HepG2 (cell line): ENCODE measurements at regions not wholly inside any gene's neighbourhood (a gene's known extent, or its start where the extent isn't known, plus 50 kb on each side); places are given as distances from the start of the nearest gene placed in this dataset.

ENCODE experiments used
- ATAC-seq: fragments of 200-7000 bp; cut with Tn5 transposase; 3 replicates; pipeline ENCODE4 v1.9.1; 2020; ENCODE audit warnings: mild to moderate bottlenecking, moderate library complexity
- BruUV-seq: library from RNA; stranded (reverse); fragments of 400-500 nt; replicated peaks from 2 replicates; lab custom pipeline; 2021; lab: Mats Ljungman, UMichigan
- CTCF ChIA-PET: fragments of 300-600 bp; formaldehyde crosslinking; extraction: SDS; loops from one replicate; lab custom pipeline; 2021; ENCODE audit warnings: low total read pairs, inconsistent platforms, low intra/inter-chr PET ratio; lab: Yijun Ruan, JAX
- POLR2A ChIA-PET: fragments of 350-600 bp; sonication (Branson Sonifier 250); formaldehyde crosslinking; loops from one replicate; lab custom pipeline; 2020; ENCODE audit warnings: antibody characterized with exemption, inconsistent platforms; lab: Yijun Ruan, JAX
- DNase-seq: peaks from one replicate; pipeline ENCODE4 v3.0.0-alpha.2; 2015; ENCODE audit warnings: low spot score
- FAIRE-seq: peaks from 3 replicates; lab custom pipeline; 2011; peaks lifted over from hg19 to GRCh38; lab: Jason Lieb, UNC
- H2AFZ ChIP-seq: one replicate; pipeline ENCODE4 v1.6.1; 2011; ENCODE audit warnings: low read length, inconsistent platforms
- H3K27ac ChIP-seq: fragments of 300-600 bp; 3 replicates; pipeline ENCODE4 v1.8.0; 2011; ENCODE audit warnings: mixed run types, mild to moderate bottlenecking, mixed read lengths, low read length, inconsistent platforms; ENCODE audit not compliant: insufficient read depth; ENCODE audit errors: extremely low read length
- H3K27me3 ChIP-seq, 2 experiments: fragments of 200-600 bp in 1 of 2; 2 replicates in 1 of 2; 3 replicates in 1 of 2; pipeline versions ENCODE4 v1.6.0 to v1.8.0; 2011; ENCODE audit warnings: low read length in 2 of 2, mild to moderate bottlenecking in 2 of 2, moderate library complexity in 2 of 2, inconsistent platforms in 1 of 2; ENCODE audit not compliant: insufficient read depth in 2 of 2, control insufficient read depth in 1 of 2
- H3K36me3 ChIP-seq, 2 experiments: fragments of 200-600 bp in 1 of 2; replicated peaks in 1 of 2; 2 replicates in 1 of 2; 3 replicates in 1 of 2; pipeline versions ENCODE4 v1.5.1 to v1.8.0; 2011; ENCODE audit warnings: low read length in 2 of 2, inconsistent platforms in 1 of 2; ENCODE audit not compliant: insufficient read depth in 2 of 2, control insufficient read depth in 1 of 2
- H3K4me1 ChIP-seq: 2 replicates; pipeline ENCODE4 v1.5.1; 2012; ENCODE audit warnings: low read length, inconsistent platforms; ENCODE audit not compliant: insufficient read depth
- H3K4me2 ChIP-seq: 2 replicates; pipeline ENCODE4 v1.6.0; 2011; ENCODE audit warnings: low read depth, low read length, inconsistent platforms
- H3K4me3 ChIP-seq, 3 experiments: fragments of 200-600 bp in 1 of 3; sonication (generic), shearing (Covaris generic) in 1 of 3; replicated peaks in 1 of 3; 2 replicates each; pipeline ENCODE4 v1.5.1; 2011 to 2016; ENCODE audit warnings: low read length in 3 of 3, inconsistent platforms in 2 of 3, low read depth in 2 of 3, mild to moderate bottlenecking in 2 of 3, control low read depth in 1 of 3, mixed read lengths in 1 of 3; ENCODE audit not compliant: insufficient read depth in 1 of 3
- H3K79me2 ChIP-seq: one replicate; pipeline ENCODE4 v1.6.1; 2011; ENCODE audit warnings: low read length, inconsistent platforms; ENCODE audit not compliant: insufficient read depth
- H3K9ac ChIP-seq: 2 replicates; pipeline ENCODE4 v1.6.0; 2011; ENCODE audit warnings: mild to moderate bottlenecking, low read depth, low read length, inconsistent platforms; ENCODE audit not compliant: insufficient read depth
- H3K9me3 ChIP-seq: 2 replicates; pipeline ENCODE4 v1.5.1; 2012; ENCODE audit warnings: mild to moderate bottlenecking, low read length
- H4K20me1 ChIP-seq: 2 replicates; pipeline ENCODE4 v1.6.0; 2011; ENCODE audit warnings: inconsistent platforms, mild to moderate bottlenecking, low read length, moderate library complexity; ENCODE audit not compliant: insufficient read depth
- CEBPB ChIP-seq: IDR thresholded peaks from 2 replicates; pipeline ENCODE4 v1.6.1; 2011; ENCODE audit warnings: low read depth, low read length, improper control_type of control experiment, borderline replicate concordance
- E2F2 ChIP-seq: sonication (generic); formaldehyde crosslinking; IDR thresholded peaks from 2 replicates; pipeline ENCODE4 v1.4.0; 2020; ENCODE audit warnings: missing genetic modification reagents, borderline replicate concordance
- GMEB1 ChIP-seq: sonication (generic); formaldehyde crosslinking; IDR thresholded peaks from 2 replicates; pipeline ENCODE4 v1.5.1; 2020; ENCODE audit warnings: missing genetic modification reagents, mild to moderate bottlenecking, borderline replicate concordance
- NCOR1 ChIP-seq: fragments of 200-600 bp; sonication (generic); IDR thresholded peaks from 2 replicates; pipeline ENCODE4 v1.7.0; 2017; ENCODE audit warnings: antibody characterized with exemption, low read length, borderline replicate concordance
- NFE2L2 ChIP-seq: fragments of 150-350 bp; IDR thresholded peaks from 2 replicates; pipeline ENCODE4 v1.6.1; 2014; ENCODE audit warnings: low read length
- SSRP1 ChIP-seq: IDR thresholded peaks from 2 replicates; pipeline ENCODE4 v1.6.1; 2016; ENCODE audit warnings: control low read depth
- SYNCRIP ChIP-seq: fragments of 200-400 bp; formaldehyde crosslinking; IDR thresholded peaks from 2 replicates; pipeline ENCODE4 v1.6.1; 2018; ENCODE audit warnings: mild to moderate bottlenecking, low read depth, low read length; ENCODE audit not compliant: insufficient read depth
- TAF15 ChIP-seq: fragments of 200-400 bp; formaldehyde crosslinking; IDR thresholded peaks from one replicate; pipeline ENCODE4 v1.6.1; 2018; ENCODE audit warnings: mild to moderate bottlenecking, low read depth, low read length; ENCODE audit not compliant: poor library complexity, severe bottlenecking
- YY1 ChIP-seq: IDR thresholded peaks from 2 replicates; pipeline ENCODE4 v1.6.1; 2011; ENCODE audit warnings: low read length, low read depth, moderate library complexity, mild to moderate bottlenecking; ENCODE audit not compliant: insufficient read depth, insufficient replicate concordance
- ZEB1 ChIP-seq: IDR thresholded peaks from 2 replicates; pipeline ENCODE4 v1.6.1; 2012; ENCODE audit warnings: mild to moderate bottlenecking, low read depth, inconsistent platforms; ENCODE audit not compliant: insufficient replicate concordance
- in situ Hi-C: cut with HindIII; loops from 2 replicates; pipeline ENCODE4 v1.10.0; 2017; ENCODE audit warnings: low pct_unique_long_range_greater_than_20kb; ENCODE audit not compliant: extremely low pct_ligation_motif_present
- intact Hi-C: fragments of 100-400 bp; cut with micrococcal nuclease; formaldehyde crosslinking; loops from one replicate; pipeline ENCODE4 v1.10.0; 2022; ENCODE audit not compliant: unreplicated experiment

GRCh38 chr2:118670276-118670675 lies 177.2 kb downstream of the EN1 start (continued):
- TF ChIP-seq E2F2 (CRISPR knock-in tag) = no peak
- TF ChIP-seq YY1 = no peak
- no peak for TF ChIP-seq CEBPB
- no peak for TF ChIP-seq SSRP1 (CRISPR knock-in tag)

- Histone ChIP-seq H3K9ac (no peak overlapping the region), H3K9me3 (no peaks in the 10 kb centered on the region), H3K4me1 (no peaks in the 10 kb centered on the region), H3K27ac (no peak overlapping the region), H3K4me2 (no peak overlapping the region), H3K27me3 (no peaks in the 10 kb centered on the region), H4K20me1 (no peaks in the 10 kb centered on the region), H3K79me2 (no peaks in the 10 kb centered on the region), H3K4me3 (no peak overlapping the region), H2AFZ (no peak overlapping the region), H3K36me3 (no peaks in the 10 kb centered on the region)
- in situ Hi-C loops = no loop called here
- ATAC-seq (no peak), FAIRE-seq (no peak), DNase-seq (no peak)
- no TSS peak for BruUV-seq
- CTCF ChIA-PET = no interaction called here
- TF ChIP-seq NCOR1 = no peak
- no peak for TF ChIP-seq GMEB1
- no peak for TF ChIP-seq NFE2L2
- no peak for TF ChIP-seq SYNCRIP
- TF ChIP-seq TAF15 = no peak
- TF ChIP-seq ZEB1 = no peak
- POLR2A ChIA-PET = no interaction called here
- intact Hi-C loops = no loop called here
These were observed 177.8 kb downstream of the EN1 start for GRCh38 chr2:118669654-118670053.
